Fibroblast of skin of left quadriceps (primary cell): ENCODE measurements at regions not wholly inside any gene's neighbourhood (a gene's known extent, or its start where the extent isn't known, plus 50 kb on each side); places are given as distances from the start of the nearest gene placed in this dataset.

Experiments
- DNase-seq, 2 experiments: peaks; one replicate each; pipeline ENCODE4 v3.0.0-alpha.2; 2013; ENCODE audit warnings: low read depth in 2 of 2

DNA sequence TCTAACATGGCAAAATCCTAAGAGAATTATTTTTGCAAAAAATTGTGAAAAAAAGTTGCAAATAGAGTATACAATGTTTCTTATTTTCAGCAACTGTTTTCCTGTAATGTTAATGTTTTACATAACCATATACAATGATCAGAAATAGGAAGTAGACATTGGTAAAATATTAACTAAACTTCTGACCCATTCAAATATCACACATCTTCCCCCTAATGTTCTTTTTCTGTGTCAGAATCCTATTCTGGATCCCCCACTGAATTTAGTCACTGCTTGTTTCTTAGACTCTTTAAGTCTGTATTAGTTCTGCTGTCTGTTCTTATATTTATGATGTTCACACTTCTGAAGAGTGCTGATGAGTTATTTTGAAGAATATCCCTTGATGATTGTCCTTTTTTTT lies 62.0 kb downstream of the HFE start:
- DNase-seq: no peak

DNA sequence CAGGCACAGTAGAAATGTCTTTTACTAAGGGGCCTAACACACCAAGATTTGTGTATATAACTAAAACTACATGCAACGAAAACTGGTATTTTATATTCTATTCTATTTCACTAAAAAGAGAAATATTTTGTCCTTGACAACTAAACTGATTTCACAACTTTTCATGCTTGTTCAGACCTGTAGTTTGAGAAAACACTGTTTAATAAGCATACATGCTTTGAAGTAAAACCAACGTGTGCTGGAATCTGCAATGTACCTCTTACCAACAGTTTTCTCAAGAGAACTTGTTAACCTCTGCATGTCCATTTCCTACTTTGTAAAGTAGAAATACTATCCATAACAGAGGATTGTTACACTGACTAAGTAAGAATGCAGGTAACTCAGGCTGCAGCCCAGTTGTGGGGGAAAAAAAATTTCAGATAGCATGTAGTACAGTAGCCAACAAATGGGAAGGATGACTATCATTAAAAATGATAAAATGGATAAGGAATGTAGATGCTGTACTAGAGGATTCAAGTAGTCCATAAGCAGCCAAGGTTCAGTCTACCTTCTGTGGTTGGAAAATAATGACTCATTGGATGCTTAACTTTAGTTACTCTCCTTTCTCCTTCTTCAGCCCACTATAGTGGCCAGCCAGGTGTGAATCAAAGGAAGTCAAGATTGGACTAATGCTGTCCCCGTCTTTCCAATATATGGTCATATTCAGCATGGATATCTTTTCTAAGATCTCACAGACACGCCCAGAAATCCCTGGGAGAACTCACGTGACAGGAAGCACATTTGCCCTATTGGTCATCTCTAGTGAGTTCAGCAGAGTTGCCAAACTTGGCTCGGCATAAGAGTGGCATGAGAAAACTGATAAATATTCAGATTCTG lies 65.2 kb downstream of the HFE start:
- DNase-seq: no peak

DNA sequence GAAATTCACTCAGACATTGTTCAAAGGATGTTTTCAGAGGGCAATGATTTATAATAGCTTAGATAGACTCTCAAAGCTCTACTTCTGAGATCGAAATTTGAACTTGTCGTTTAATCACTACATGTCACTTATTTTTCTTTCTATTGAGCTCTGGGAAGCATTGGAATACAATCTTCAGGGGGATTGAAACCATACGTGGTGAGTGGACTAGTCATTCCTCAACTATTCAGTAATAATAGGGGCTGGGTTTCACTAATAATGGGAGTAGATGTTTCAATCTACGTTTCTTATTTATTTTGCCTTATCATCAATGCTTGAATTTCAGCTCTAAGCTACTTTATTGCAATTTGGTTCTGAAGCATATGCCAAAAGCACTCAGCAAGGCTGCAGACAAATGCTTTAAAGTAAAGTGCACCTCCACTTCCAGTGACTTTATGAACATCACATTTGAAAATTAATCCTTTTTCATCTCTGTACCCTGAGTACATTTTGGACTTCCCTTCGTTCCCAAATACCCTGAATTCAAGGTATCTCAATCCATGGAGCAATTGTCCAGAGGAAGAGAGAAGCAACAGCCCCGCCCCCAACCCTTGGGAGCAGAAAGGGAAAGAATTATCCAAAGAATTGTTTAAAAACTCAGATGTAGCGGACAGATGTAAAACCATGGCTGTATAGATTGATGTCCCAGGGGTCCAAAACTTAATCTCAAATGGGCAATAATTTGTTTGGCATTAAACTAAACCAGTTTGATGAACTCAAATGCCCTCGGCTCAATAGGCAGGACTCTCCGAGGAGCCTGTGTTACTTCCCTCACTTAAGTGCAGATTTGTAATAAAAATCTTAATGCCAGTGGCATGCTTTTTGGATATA lies 68.1 kb downstream of the HFE start:
- DNase-seq: peak in 1 of 2 experiments; percentile 33

DNA sequence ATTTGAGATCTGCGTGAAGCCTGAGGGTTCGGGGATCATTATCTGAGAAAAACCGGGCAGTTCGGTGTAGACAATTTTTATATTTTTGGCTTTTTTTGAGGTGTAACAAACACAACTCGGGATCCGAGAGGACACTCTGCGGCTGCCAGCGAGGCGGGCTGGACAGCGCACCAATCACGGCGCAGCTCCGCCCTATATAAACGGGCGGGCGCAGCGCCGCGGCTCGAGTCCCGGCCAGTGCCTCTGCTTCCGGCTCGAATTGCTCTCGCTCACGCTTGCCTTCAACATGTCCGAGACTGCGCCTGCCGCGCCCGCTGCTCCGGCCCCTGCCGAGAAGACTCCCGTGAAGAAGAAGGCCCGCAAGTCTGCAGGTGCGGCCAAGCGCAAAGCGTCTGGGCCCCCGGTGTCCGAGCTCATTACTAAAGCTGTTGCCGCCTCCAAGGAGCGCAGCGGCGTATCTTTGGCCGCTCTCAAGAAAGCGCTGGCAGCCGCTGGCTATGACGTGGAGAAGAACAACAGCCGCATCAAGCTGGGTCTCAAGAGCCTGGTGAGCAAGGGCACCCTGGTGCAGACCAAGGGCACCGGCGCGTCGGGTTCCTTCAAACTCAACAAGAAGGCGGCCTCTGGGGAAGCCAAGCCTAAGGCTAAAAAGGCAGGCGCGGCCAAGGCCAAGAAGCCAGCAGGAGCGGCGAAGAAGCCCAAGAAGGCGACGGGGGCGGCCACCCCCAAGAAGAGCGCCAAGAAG lies 69.0 kb downstream of the HFE start:
- DNase-seq: peak; percentile 72 to 76

DNA sequence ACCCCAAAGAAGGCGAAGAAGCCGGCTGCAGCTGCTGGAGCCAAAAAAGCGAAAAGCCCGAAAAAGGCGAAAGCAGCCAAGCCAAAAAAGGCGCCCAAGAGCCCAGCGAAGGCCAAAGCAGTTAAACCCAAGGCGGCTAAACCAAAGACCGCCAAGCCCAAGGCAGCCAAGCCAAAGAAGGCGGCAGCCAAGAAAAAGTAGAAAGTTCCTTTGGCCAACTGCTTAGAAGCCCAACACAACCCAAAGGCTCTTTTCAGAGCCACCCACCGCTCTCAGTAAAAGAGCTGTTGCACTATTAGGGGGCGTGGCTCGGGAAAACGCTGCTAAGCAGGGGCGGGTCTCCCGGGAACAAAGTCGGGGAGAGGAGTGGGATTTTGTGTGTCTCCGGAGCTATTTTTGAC lies 69.6 kb downstream of the HFE start:
- DNase-seq: no peak

DNA sequence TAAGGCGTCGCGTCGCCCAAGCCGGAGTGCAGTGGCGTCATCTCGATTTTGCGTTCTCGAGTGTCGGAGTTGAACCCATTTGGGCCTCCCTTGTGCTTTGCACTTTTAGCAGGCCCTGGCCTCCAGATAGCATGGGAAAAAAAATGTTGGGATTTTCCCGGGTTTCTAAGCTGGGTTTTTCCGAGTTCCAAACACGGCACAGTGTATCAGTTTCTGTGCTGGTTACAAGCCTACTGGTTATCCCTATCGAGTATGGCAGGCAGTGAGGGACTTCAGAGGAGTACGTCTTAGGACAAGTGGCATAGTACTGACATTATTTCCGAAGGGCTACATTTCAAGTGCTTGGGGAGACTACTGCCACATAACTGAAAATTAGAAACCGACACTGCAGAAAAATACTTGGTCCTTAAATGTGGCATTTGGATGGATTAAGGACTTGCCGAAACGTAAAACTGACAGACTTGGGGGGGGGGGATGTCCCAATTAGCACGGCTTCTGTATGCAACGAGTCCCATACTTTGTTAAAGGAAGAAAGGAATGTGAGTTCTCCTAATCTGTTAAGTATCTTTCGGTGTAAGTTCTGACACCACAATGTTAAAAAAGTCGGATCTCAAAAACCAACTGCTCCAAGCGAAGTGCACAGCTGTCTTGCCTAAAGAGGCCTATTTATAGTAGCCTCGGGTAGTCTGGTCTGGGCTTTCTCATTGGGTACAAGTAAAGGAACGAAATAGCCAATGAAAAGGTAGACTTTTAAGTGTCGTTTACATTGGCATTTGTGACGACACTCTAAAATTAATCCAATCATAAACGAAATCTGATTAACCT lies 70.2 kb downstream of the HFE start:
- peak; percentile 98 for DNase-seq

DNA sequence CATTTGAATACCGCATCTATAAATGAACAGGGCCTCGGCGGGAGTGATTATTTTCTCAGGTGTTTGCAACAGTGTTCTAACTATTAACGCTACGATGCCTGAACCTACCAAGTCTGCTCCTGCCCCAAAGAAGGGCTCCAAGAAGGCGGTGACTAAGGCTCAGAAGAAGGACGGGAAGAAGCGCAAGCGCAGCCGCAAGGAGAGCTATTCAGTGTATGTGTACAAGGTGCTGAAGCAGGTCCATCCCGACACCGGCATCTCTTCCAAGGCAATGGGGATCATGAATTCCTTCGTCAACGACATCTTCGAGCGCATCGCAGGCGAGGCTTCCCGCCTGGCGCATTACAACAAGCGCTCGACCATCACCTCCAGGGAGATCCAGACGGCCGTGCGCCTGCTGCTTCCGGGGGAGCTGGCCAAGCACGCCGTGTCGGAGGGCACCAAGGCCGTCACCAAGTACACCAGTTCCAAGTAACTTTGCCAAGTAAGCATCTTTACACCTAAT lies 70.9 kb downstream of the HFE start:
- no peak for DNase-seq

DNA sequence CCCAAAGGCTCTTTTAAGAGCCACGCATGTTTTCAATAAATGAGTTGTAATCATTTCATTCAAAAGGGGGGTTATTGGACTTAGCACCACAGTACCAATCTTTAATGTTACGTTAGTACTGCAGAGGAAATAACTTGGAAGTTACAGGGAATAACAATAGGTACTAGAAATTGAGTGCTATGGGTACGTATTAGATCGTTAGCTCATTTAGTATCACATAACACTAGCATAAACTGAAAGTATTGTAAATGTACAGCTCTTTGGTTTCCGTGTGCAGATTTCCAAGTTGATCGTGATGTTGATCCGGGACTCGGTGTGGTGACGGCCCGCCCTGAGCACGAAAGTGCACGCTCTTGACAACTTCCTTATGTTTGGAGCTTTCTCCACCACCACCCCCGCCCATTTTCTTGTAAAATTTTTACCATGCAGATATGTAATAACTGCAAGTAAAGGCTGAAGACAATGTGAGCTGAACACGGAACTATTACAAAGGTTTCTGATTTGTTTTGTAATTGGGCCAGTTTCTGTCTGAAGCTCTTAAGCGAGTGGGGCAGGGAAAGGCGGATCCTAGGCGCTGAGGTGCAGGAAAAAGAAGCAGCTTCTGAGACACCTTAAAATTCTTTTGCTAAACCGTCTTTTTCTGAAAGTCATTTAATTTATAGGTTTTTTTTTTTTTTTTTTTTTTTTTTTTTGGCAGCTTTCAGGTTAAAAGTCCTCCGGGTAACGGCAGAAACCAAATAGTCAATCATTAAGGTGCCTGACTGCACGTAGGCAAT lies 71.5 kb downstream of the HFE start:
- no peak for DNase-seq

DNA sequence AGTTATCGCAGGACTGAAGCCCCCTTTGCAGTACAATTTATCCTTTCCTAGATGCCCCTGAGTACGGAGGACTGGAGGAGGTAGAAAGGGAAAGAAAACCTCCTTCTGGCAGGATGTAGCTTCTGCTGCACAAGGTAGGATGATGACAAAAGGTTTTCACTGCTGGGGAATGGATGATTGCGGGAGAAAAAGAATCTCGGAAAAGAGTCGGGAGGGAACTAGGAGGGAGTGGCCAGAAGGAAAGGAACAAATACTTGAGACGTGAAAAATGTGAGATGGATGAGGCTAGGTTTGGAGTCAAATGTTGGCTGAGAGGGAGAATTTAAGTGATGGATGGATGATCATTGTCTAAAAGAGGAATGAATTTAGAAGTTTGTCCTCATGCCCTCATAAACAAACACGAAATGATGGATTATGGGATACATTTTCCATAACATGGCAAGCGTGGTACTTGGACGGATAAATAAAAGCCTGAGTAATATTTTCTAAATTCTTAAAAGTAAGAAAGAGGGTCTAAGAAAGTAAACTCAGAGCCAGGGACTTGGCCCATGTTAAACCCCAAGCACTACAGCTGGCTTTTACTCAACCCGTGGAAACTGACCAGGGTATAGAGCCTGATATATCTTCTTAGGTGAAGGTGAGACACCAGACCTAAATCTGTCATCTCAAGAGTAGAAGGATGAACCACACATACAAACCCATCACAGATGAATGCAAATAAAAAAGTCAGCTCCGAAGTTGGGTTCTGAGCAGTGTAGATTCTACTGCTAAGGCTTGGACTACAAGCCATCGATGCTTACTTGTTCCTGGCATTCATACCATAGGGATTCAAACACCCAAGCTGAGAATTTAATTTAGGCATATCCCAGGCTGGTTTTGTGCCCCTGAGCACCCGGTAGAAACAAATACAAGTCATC lies 72.4 kb downstream of the HFE start:
- no peak for DNase-seq

DNA sequence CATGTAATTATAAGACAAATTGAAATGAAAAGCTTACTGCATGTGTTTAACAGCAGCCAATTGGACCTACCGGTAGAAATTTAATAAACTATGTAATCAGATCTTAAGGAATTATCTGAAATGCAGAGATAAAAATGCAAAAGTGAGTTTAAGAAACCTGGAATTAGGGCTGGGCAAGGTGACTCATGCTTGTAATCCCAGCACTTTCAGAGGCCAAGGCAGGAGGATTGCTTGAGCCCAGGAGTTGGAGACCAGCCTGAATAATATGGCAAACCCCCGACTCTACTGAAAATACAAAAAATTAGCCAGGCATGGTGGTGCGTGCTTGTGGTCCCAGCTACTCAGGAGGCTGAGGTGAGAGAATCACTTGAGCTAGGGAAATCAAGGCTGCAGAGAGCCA lies 74.1 kb downstream of the HFE start:
- no peak for DNase-seq

DNA sequence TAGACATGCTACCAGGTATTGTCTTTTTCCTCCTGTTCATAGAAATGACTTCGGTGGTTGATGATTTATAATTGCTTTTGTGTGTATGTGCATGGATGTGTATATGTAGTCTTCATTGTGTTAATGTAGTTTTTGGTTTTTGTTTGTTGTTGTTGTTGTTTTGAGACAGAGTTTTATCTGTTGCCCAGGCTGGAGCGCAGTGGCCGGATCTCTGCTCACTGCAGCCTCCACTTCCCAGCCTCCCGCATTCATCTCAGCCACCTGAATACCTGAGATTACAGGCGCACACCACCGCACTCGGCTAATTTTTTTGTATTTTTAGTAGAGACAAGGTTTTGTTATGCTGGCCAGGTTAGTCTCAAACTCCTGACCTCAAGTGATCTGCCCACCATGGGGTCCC lies 75.2 kb downstream of the HFE start:
- DNase-seq: no peak

DNA sequence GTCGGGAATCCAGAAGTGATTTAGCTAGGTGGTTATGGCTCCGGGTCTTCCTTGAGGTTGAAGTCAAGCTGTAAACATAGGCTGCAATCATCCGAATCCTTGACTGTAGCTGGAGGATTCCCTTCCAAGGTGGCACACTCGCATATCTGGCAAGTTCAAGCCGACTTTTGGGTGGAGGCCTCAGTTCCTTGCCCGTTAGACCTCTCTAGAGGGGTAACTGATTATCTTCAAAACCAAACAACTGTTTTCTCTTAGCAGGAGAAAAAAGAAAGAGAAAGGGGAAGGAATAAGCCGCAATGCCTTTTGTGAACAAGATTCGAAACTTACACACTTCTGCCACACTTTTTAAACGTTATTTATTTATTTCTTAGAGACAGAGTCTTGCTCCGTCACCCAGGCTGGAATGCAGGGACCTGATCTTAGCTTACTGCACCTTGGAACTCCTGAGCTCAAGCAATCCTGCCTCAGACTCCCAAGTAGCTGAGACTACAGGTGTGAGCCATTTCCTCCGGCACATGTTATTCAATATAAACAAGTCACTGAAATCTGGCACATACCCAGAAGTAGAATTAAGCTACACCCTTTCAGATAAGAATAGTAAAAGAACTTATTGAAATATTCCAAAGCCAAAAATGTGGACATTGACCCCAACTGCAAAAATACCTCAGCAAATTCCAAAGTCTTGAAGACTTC lies 76.3 kb downstream of the HFE start:
- no peak for DNase-seq

DNA sequence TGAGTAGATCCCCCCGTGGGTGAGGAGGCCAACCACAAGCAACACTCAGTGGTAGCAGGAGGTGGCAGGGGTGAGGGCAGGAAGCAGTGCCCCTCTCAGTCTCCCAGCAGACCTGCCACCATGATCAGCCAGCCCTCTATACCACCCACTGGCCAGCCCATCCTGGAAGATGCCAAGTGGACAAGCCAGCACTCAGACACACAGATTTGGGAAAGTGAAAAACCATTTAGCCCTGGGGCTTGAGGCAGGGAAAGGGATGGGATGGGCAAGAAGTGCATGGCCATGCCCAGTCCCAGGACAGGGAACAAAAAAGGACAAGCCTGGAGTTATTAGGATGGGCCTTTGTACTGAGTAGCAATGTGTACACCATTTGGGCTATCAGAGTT lies 76.9 kb downstream of the HFE start:
- no peak for DNase-seq

DNA sequence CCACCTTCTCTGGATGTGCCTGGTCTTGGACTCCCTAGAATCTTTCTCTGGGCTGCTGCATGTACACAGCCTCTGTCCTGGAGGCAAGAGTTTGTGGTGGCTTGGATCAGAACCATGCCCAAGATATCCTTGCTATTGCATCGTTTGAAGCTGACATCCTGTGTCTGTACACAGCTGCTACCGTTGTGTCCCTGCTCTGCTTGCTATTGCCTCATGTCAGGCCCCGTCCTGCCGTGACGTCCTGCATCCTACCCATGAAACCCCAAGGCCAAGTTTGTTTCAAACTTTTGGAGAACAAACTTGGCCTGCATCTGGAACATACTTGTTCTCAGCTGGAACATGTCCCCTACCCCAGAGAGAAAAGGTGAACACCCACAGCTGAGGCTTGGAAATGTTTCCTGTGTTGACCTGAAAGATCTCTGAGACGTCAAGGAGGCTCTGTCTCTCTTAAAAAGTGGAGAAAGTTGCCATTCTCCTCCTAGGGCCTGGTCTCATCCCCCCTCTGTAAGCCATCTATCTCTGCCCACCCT lies 78.1 kb downstream of the HFE start:
- DNase-seq: no peak

DNA sequence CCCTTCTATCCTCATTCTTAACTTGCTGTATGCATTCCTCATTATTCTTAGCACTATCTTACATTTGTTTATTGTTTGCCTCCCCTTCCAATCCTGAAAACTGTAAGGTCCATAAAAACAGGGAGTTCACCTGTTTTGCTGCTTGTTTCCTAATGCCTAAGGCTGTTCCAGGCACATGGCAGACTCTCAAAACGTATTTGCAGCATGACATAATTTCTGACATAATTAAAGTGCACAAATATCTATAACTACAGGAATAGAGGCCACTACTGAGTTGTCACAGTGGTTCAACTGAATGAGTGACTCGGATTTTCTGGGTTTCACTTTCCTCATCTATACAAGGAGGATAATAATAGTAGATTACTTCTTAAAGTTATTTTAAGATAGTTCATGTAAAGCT lies 83.0 kb downstream of the HFE start:
- DNase-seq: no peak

DNA sequence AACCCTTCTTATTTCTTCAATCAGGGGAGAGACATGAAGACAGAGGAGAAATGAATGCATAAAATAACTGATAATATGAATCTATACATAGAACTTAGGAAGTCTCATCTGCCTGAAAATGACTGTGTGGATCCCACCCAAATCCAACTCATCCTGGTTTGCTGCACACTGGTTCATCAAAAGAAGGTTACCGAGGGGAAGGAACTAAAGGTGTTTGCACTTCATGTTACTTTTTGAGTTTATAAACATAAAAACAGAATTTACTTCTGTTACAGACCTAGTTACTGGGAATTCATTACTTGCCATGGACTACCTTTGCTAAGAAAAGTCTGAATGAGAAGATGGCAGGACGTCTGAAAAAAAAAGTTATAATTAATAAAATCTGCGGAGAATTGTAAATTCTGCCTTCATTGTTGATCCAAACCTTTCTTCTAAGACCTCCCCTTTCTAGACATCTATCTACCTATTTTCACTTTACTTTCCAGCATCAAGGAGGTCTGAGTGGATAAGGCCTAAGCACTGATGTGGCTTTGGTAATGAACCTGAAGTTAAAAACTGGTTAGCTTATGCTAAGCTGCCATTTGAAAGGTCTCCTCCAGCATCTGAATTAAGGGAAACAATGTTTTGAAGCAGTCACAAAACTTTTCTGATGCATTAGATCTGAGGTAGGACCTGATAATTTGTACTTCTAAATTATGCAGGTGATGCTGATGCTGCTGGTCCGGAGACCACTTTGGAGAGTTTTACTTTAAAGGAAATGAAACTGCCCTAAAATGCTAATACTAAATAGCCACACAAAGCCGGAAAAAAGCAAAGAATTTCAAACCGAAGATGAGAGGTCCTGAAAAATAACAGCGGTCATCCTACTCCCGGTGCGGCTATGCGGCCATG lies 84.0 kb downstream of the HFE start:
- no peak for DNase-seq

DNA sequence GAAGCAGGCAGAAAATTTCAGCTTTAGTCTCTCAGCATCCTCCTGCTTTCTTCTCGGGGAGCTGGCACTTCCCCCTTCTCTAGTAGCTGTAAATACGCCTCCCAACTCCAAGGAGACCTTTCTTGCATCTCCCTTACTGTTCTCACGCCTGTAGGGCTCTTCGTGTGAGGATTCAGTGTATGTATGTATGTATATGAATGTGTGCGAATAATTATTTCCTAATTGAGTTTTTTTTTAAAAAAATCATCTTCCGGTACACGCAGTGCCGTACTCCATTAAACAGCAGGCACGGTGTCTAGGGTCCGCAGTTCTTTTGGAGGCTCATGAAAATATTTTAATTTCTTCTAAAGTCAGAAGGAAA lies 85.4 kb downstream of the HFE start:
- DNase-seq: no peak

DNA sequence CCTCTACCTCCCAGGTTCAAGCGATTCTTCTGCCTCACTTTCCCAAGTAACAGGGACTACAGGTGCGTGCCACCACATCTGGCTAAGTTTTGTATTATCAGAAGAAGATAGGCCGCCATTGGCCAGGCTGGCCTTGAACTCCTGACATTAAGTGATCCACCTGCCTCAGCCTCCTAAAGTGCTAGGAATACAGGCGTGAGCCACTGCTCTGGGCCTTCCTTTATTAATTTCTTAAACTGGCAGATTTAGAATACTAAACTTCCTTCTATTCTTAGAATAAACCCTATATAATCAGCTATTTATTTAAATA lies 86.6 kb downstream of the HFE start:
- no peak for DNase-seq
